ENCODE measurements at regions not wholly inside any gene's neighbourhood (a gene's known extent, or its start where the extent isn't known, plus 50 kb on each side); places are given as distances from the start of the nearest gene placed in this dataset.

DNA sequence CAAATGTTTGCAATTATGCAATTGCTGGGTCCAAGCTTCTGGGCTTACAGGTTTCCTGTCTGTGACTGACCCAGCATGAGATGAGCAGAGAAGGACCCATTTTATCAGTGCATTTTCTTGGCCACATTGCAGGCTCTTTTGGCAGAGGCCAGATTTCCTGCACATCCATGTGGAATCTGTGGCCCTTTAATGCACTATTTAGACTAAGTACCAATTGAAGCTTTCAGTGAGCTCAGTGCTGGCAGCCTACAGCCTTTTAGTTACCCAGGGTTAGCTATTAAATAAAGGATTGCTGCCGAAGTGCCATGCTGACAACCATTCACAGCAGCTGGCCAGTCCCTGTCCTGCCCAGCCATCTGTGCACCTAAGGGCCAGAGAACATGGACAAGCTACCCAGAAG, 165.0 kb downstream of the ANKRD30B start:
- in situ Hi-C loops (cut with HindIII; ENCODE audit: low pct_unique_long_range_greater_than_20kb, low sequenced_read_pairs) = no loop called here
- BruUV-seq (replicated peaks) = no TSS peak
- POLR2A ChIA-PET = no interaction called here
- no peak overlapping the region for H3K4me3 ChIP-seq (ENCODE audit: low read depth in 2 of 2, low read length in 2 of 2)
- intact Hi-C loops (cut with micrococcal nuclease; ENCODE audit: unreplicated experiment) = no loop called here
- H3K4me1 ChIP-seq (ENCODE audit: control insufficient read depth, insufficient read depth, low read length) = no peaks in the 10 kb centered on the region
- CTCF ChIA-PET = no interaction called here
- no peak for ATAC-seq
- DNase-seq (ENCODE audit: low read depth, low spot score) = no peak
- no peaks in the 10 kb centered on the region for H3K9me3 ChIP-seq (ENCODE audit: control insufficient read depth, insufficient read depth, low read depth, low read length)
- TF ChIP-seq TCF7L2 (IDR thresholded peaks at IDR 0.05; ENCODE audit: low read depth, low read length) = no peak
- TF ChIP-seq, protein P1, sequence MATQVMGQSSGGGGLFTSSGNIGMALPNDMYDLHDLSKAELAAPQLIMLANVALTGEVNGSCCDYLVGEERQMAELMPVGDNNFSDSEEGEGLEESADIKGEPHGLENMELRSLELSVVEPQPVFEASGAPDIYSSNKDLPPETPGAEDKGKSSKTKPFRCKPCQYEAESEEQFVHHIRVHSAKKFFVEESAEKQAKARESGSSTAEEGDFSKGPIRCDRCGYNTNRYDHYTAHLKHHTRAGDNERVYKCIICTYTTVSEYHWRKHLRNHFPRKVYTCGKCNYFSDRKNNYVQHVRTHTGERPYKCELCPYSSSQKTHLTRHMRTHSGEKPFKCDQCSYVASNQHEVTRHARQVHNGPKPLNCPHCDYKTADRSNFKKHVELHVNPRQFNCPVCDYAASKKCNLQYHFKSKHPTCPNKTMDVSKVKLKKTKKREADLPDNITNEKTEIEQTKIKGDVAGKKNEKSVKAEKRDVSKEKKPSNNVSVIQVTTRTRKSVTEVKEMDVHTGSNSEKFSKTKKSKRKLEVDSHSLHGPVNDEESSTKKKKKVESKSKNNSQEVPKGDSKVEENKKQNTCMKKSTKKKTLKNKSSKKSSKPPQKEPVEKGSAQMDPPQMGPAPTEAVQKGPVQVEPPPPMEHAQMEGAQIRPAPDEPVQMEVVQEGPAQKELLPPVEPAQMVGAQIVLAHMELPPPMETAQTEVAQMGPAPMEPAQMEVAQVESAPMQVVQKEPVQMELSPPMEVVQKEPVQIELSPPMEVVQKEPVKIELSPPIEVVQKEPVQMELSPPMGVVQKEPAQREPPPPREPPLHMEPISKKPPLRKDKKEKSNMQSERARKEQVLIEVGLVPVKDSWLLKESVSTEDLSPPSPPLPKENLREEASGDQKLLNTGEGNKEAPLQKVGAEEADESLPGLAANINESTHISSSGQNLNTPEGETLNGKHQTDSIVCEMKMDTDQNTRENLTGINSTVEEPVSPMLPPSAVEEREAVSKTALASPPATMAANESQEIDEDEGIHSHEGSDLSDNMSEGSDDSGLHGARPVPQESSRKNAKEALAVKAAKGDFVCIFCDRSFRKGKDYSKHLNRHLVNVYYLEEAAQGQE (IDR thresholded peaks at IDR 0.05; ENCODE audit: insufficient read depth in 1 of 2, low read depth in 2 of 2, low read length in 1 of 2) = no peak
- TF ChIP-seq, protein P2, sequence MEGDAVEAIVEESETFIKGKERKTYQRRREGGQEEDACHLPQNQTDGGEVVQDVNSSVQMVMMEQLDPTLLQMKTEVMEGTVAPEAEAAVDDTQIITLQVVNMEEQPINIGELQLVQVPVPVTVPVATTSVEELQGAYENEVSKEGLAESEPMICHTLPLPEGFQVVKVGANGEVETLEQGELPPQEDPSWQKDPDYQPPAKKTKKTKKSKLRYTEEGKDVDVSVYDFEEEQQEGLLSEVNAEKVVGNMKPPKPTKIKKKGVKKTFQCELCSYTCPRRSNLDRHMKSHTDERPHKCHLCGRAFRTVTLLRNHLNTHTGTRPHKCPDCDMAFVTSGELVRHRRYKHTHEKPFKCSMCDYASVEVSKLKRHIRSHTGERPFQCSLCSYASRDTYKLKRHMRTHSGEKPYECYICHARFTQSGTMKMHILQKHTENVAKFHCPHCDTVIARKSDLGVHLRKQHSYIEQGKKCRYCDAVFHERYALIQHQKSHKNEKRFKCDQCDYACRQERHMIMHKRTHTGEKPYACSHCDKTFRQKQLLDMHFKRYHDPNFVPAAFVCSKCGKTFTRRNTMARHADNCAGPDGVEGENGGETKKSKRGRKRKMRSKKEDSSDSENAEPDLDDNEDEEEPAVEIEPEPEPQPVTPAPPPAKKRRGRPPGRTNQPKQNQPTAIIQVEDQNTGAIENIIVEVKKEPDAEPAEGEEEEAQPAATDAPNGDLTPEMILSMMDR (IDR thresholded peaks at IDR 0.05) = no peak
- no peak for TF ChIP-seq POLR2AphosphoS5 (IDR thresholded peaks at IDR 0.05; ENCODE audit: low read depth, low read length)
- no peak for TF ChIP-seq SIN3A (IDR thresholded peaks at IDR 0.05; ENCODE audit: borderline replicate concordance, insufficient read depth, low read depth, low read length)
- H3K36me3 ChIP-seq (ENCODE audit: control insufficient read depth, insufficient read depth, low read length) = no peaks in the 10 kb centered on the region
- no peak overlapping the region for H3K27ac ChIP-seq (ENCODE audit: low read length)
- H3K27me3 ChIP-seq (ENCODE audit: control insufficient read depth, insufficient read depth, low read length) = no peaks in the 10 kb centered on the region

DNA sequence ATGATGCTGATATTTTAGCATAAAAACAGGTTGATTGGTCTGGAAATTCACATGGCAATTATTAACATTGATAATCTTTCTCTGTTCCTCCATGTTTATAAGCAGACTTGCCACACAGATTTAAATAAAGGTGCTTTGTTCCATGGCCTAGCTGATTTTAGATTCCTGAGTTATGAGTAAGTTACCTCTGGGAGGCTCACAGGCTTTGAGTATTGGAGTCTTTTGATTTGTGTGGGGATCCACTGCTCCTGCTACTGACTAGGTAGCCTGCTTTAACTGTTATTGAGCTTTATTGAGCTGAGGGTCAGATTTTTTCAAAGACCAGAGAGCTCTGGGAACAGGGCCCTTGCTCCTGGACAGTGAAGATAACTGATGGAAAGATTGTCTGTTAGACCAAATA, 166.1 kb downstream of the ANKRD30B start:
- TF ChIP-seq, protein P1 (IDR thresholded peaks at IDR 0.05; ENCODE audit: insufficient read depth in 1 of 2, low read depth in 2 of 2, low read length in 1 of 2) = no peak
- TF ChIP-seq POLR2AphosphoS5 (IDR thresholded peaks at IDR 0.05; ENCODE audit: low read depth, low read length) = no peak
- TF ChIP-seq SIN3A (IDR thresholded peaks at IDR 0.05; ENCODE audit: borderline replicate concordance, insufficient read depth, low read depth, low read length) = no peak
- TF ChIP-seq TCF7L2 (IDR thresholded peaks at IDR 0.05; ENCODE audit: low read depth, low read length) = no peak
- TF ChIP-seq, protein P2 (IDR thresholded peaks at IDR 0.05) = no peak
- H3K27ac ChIP-seq (ENCODE audit: low read length) = no peak overlapping the region
- ChIA-PET POLR2A (no interaction called here), CTCF (no interaction called here)
- H3K36me3 ChIP-seq (ENCODE audit: control insufficient read depth, insufficient read depth, low read length) = no peaks in the 10 kb centered on the region
- DNase-seq (ENCODE audit: low read depth, low spot score) = no peak
- ATAC-seq = no peak
- no peaks in the 10 kb centered on the region for H3K9me3 ChIP-seq (ENCODE audit: control insufficient read depth, insufficient read depth, low read depth, low read length)
- intact Hi-C loops (cut with micrococcal nuclease; ENCODE audit: unreplicated experiment) = no loop called here
- no peaks in the 10 kb centered on the region for H3K4me1 ChIP-seq (ENCODE audit: control insufficient read depth, insufficient read depth, low read length)
- no TSS peak for BruUV-seq (replicated peaks)
- no peaks in the 10 kb centered on the region for H3K27me3 ChIP-seq (ENCODE audit: control insufficient read depth, insufficient read depth, low read length)
- no peak overlapping the region for H3K4me3 ChIP-seq (ENCODE audit: low read depth in 2 of 2, low read length in 2 of 2)
- in situ Hi-C loops (cut with HindIII; ENCODE audit: low pct_unique_long_range_greater_than_20kb, low sequenced_read_pairs) = no loop called here

Measured in Panc1 (cell line).